Suprapubic skin (tissue), 4 donors: ENCODE measurements at regions not wholly inside any gene's neighbourhood (a gene's known extent, or its start where the extent isn't known, plus 50 kb on each side); places are given as distances from the start of the nearest gene placed in this dataset.

Experiments used
- CTCF ChIP-seq, 2 donors: fragments of 200-600 bp in 1 of 2; fragments of 450-650 bp in 1 of 2; sonication (generic) in 1 of 2; IDR thresholded peaks; one replicate each; pipeline ENCODE4 v1.5.1; 2016 to 2019; ENCODE audit warnings: antibody characterized with exemption in 2 of 2, mild to moderate bottlenecking in 1 of 2, moderate library complexity in 1 of 2
- EP300 ChIP-seq: sonication (generic); formaldehyde crosslinking; IDR thresholded peaks from one replicate; pipeline ENCODE4 v1.6.1; 2017; ENCODE audit warnings: antibody characterized with exemption
- POLR2A ChIP-seq, 2 donors: fragments of 450-650 bp; IDR thresholded peaks; one replicate each; pipeline ENCODE4 v1.6.1; 2017; ENCODE audit warnings: antibody characterized with exemption in 2 of 2, mild to moderate bottlenecking in 2 of 2, moderate library complexity in 2 of 2
- POLR2AphosphoS5 ChIP-seq, 3 donors: sonication (generic); formaldehyde crosslinking; IDR thresholded peaks; one replicate each; pipeline ENCODE4 v1.6.1; 2017; ENCODE audit warnings: antibody characterized with exemption in 3 of 3

GRCh38 chr18:65269375-65269774 is 481.4 kb upstream of the CDH7 start:
- no peak for TF ChIP-seq CTCF (IDR thresholded peaks at IDR 0.05)
- TF ChIP-seq EP300 = no peak
- no peak for TF ChIP-seq POLR2AphosphoS5 (IDR thresholded peaks at IDR 0.05)
- no peak for TF ChIP-seq POLR2A (IDR thresholded peaks at IDR 0.05)
